ENCODE measurements at regions not wholly inside any gene's neighbourhood (a gene's known extent, or its start where the extent isn't known, plus 50 kb on each side); places are given as distances from the start of the nearest gene placed in this dataset.

DNA sequence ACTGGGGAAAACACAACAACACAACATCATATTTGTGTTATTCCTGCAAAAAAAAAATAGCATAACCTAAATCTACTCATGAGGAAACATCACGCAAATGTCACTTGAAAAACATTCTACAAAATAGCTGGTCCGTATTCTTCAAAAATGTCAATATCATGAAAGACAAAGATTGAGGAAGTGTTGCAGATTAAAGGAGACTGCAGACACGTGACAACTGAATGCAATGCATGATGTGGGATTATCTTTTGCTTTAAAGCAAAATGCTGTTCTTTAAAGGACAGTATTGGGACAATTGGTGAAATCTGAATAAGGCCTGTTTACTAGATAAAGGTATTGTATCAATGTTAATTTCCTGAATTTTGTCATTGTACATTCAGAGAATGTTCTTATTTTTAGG lies 157.7 kb downstream of the SMIM20 start:
- H3K27me3 ChIP-seq, result no peaks in the 10 kb centered on the region
- WGBS, 2 donors, result 72 to 75% methylated on average over 3 of the region's 3 CpGs
- peak overlapping the region in 1 of 4 donors; percentile 5 for H3K27ac ChIP-seq
- no peaks in the 10 kb centered on the region for H3K9me3 ChIP-seq
- H3K4me1 ChIP-seq, result peaks cover 0 to 7% (median 5%) of the 10 kb centered on the region in 4 donors
- ATAC-seq (ENCODE audit: low FRiP score in 2 of 2) (no peak), DNase-seq (no peak)
- H3K4me3 ChIP-seq, result no peak overlapping the region
- no peaks in the 10 kb centered on the region for H3K36me3 ChIP-seq
- TF ChIP-seq POLR2A (IDR thresholded peaks at IDR 0.05) (no peak), CTCF (IDR thresholded peaks at IDR 0.05) (no peak)

- ATAC-seq (ENCODE audit: low FRiP score in 2 of 2), result peak in 1 of 2 donors; percentile 15
- 82 to 86% methylated on average over 6 of the region's 6 CpGs for WGBS, 2 donors
Observed at GRCh38 chr4:26073886-26074560, 160.0 kb downstream of the SMIM20 start.

GRCh38 chr4:26074712-26075430 lies 160.9 kb downstream of the SMIM20 start:
- H3K27ac ChIP-seq, result peak overlapping the region; percentile 64 to 77 (median 72)
- H3K4me3 ChIP-seq, result no peak overlapping the region
- H3K36me3 ChIP-seq, result no peaks in the 10 kb centered on the region
- H3K9me3 ChIP-seq, result no peaks in the 10 kb centered on the region
- DNase-seq (peak in 1 of 2 donors; percentile 64), ATAC-seq (ENCODE audit: low FRiP score in 2 of 2) (peak; percentile 54 to 79)
- TF ChIP-seq CTCF (IDR thresholded peaks at IDR 0.05), result no peak
- peak in 2 of 4 donors; percentile 38 to 47 for TF ChIP-seq EP300 (IDR thresholded peaks at IDR 0.05)
- TF ChIP-seq POLR2A (IDR thresholded peaks at IDR 0.05), result peak in 1 of 4 donors; percentile 32
- peak; percentile 35 to 57 for TF ChIP-seq POLR2AphosphoS5 (IDR thresholded peaks at IDR 0.05)
- H3K4me1 ChIP-seq, result peaks cover 0 to 14% (median 8%) of the 10 kb centered on the region in 4 donors
- H3K27me3 ChIP-seq, result no peaks in the 10 kb centered on the region
- WGBS, 2 donors, result 55 to 63% methylated on average over 8 of the region's 8 CpGs

More at GRCh38 chr4:26073886-26074560, 160.0 kb downstream of the SMIM20 start:
- Histone ChIP-seq H3K9me3 (no peaks in the 10 kb centered on the region), H3K4me3 (no peak overlapping the region), H3K36me3 (no peaks in the 10 kb centered on the region), H3K4me1 (peaks cover 0 to 14% (median 8%) of the 10 kb centered on the region in 4 donors), H3K27me3 (no peaks in the 10 kb centered on the region), H3K27ac (peak overlapping the region; percentile 64 to 73 (median 68))
- no peak for DNase-seq
- no peak for TF ChIP-seq EP300 (IDR thresholded peaks at IDR 0.05)
- TF ChIP-seq POLR2A (IDR thresholded peaks at IDR 0.05), result no peak
- TF ChIP-seq CTCF (IDR thresholded peaks at IDR 0.05), result no peak
- no peak for TF ChIP-seq POLR2AphosphoS5 (IDR thresholded peaks at IDR 0.05)

- ATAC-seq (ENCODE audit: low FRiP score in 2 of 2), result no peak
- peak overlapping the region; percentile 64 to 77 (median 72) for H3K27ac ChIP-seq
- TF ChIP-seq POLR2AphosphoS5 (IDR thresholded peaks at IDR 0.05) (no peak), CTCF (IDR thresholded peaks at IDR 0.05) (no peak), POLR2A (IDR thresholded peaks at IDR 0.05) (no peak), EP300 (IDR thresholded peaks at IDR 0.05) (no peak)
- no peak for DNase-seq
- H3K4me3 ChIP-seq, result no peak overlapping the region
- no peaks in the 10 kb centered on the region for H3K27me3 ChIP-seq
- 32 to 43% methylated on average over 1 of the region's 1 CpG for WGBS, 2 donors
- peaks cover 0 to 14% (median 8%) of the 10 kb centered on the region in 4 donors for H3K4me1 ChIP-seq
- H3K36me3 ChIP-seq, result no peaks in the 10 kb centered on the region
- H3K9me3 ChIP-seq, result no peaks in the 10 kb centered on the region
Observed at GRCh38 chr4:26075583-26075982, 161.6 kb downstream of the SMIM20 start.
